Astrocyte of the cerebellum (primary cell): ENCODE measurements at regions not wholly inside any gene's neighbourhood (a gene's known extent, or its start where the extent isn't known, plus 50 kb on each side); places are given as distances from the start of the nearest gene placed in this dataset.

Experiments
- DNase-seq: peaks from one replicate; pipeline ENCODE4 v3.0.0-alpha.2; 2011; ENCODE audit warnings: low read depth
- H3K4me3 ChIP-seq: 2 replicates; pipeline ENCODE4 v1.5.1; 2011; ENCODE audit warnings: mild to moderate bottlenecking, low read depth, low read length, moderate library complexity
- in situ Hi-C: cut with HindIII; loops from 2 replicates; pipeline ENCODE4 v1.10.0; 2017; ENCODE audit warnings: low sequenced_read_pairs
- TF ChIP-seq, protein P1 (sequence below): IDR thresholded peaks from 2 replicates; pipeline ENCODE4 v1.5.1; 2012; ENCODE audit warnings: low read length, low read depth, moderate library complexity, mild to moderate bottlenecking; ENCODE audit errors: missing control alignments

DNA sequence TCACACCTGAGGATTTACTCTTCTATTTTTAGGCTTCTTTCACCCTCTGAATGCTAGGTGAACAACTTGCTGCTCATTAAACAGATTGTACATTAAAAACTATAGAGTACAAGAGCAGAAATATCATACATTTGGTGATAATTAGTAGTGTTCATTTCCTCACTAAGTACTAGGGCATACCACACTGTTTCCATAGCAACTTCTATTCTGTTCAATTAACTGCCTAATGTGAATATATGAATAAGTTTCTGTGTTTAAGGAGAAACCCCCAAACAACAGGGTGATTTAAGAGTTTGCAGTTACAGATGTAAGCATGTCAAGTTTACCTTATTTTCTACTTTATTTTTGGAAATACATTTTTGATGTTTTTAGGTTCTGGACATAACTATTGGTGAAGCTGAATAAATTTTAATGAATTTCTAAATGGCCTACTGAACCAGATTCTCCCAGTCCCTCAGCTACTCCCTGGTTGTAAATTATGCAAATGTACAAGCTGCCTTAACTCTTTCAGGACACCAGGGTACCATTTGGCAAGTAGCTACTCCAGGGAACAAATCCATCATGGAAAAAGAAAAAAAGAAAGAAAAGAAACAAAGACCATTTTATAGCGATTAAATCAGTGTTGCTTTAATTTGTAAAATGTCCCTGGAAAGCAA, 199.8 kb upstream of the NAV3 start:
- TF ChIP-seq, protein P1, sequence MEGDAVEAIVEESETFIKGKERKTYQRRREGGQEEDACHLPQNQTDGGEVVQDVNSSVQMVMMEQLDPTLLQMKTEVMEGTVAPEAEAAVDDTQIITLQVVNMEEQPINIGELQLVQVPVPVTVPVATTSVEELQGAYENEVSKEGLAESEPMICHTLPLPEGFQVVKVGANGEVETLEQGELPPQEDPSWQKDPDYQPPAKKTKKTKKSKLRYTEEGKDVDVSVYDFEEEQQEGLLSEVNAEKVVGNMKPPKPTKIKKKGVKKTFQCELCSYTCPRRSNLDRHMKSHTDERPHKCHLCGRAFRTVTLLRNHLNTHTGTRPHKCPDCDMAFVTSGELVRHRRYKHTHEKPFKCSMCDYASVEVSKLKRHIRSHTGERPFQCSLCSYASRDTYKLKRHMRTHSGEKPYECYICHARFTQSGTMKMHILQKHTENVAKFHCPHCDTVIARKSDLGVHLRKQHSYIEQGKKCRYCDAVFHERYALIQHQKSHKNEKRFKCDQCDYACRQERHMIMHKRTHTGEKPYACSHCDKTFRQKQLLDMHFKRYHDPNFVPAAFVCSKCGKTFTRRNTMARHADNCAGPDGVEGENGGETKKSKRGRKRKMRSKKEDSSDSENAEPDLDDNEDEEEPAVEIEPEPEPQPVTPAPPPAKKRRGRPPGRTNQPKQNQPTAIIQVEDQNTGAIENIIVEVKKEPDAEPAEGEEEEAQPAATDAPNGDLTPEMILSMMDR, result no peak
- in situ Hi-C loops, result no loop called here
- no peak for DNase-seq
- H3K4me3 ChIP-seq, result no peak overlapping the region

DNA sequence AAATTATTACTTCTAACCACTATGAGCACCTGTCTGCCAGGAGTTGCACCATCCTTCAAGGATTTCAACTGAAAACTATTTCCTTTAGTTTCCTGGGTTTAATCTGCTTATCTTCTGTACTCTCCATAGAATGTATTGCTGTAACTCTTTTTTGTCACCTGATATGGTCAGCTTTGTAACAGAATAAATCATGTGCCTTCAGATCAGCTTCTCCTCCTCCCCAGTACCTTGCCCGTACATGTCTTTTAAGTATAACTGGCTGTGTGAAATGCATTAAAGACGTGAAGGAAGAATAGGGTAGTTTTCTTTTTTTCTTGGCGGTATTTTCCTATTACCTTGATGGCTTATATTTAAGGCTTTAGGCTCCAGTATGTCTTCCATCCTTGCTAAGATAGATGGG, 200.3 kb upstream of the NAV3 start:
- no peak overlapping the region for H3K4me3 ChIP-seq
- TF ChIP-seq, protein P1, result no peak
- in situ Hi-C loops, result no loop called here
- no peak for DNase-seq

DNA sequence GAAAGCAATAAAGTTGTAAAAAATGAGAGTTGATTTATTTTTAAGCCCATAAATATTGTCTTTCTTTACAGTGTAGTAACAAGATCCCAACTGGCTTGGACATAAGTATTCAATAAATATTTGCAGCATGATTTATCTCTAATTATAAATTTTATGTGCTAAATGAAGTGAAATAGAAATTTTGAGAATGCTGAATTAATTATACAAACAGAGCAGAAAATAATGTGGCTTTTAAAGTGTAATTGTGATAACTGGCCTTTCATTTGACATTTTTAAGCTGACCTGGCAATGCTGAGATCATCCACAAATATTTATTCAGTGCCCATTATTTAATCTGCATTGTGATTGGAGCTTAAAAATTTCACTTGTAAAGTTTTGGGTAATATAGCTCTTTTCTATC, 201.6 kb upstream of the NAV3 start:
- in situ Hi-C loops, result no loop called here
- TF ChIP-seq, protein P1, result no peak
- H3K4me3 ChIP-seq, result no peak overlapping the region
- DNase-seq, result no peak

DNA sequence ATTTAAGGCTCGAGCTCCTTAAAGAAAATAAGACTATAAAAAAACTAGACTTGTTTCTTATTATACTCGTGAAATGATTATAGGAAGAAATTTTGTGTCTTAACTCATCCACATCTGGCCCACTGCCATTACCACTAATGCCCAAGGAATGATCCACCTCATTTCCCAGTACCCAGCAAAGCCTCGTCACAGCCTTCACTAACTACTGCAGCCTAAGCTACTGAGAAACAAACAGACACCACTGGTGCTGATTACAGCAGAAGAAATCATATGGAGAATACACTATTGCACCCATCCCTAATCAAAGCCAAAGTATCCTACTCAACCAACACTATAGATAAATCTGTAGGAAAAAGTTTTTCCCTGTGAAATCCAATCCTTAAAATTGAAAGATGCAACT, 205.3 kb upstream of the NAV3 start:
- H3K4me3 ChIP-seq, result no peak overlapping the region
- DNase-seq, result peak; percentile 72
- in situ Hi-C loops, result no loop called here
- TF ChIP-seq, protein P1, result no peak

DNA sequence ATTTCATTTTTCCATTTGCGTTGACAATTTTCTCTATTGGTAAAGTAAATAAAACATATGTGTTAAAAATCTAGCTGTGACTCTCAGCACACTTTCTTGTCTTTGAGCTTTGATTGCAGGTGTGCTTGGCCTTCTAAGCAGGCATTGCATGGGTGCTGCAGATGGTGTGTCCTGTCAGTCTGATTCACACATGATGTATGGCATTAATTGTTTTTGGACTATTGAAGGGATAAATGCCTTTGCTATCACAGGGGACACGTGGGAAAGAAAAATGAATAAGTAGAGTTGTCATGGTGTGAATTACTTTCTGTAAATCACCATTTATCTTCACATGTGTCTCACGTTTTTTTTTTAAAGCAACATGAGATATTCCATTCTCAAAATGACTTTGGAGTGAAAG, 211.3 kb upstream of the NAV3 start:
- no peak for DNase-seq
- in situ Hi-C loops, result no loop called here
- TF ChIP-seq, protein P1, result no peak
- H3K4me3 ChIP-seq, result no peak overlapping the region

DNA sequence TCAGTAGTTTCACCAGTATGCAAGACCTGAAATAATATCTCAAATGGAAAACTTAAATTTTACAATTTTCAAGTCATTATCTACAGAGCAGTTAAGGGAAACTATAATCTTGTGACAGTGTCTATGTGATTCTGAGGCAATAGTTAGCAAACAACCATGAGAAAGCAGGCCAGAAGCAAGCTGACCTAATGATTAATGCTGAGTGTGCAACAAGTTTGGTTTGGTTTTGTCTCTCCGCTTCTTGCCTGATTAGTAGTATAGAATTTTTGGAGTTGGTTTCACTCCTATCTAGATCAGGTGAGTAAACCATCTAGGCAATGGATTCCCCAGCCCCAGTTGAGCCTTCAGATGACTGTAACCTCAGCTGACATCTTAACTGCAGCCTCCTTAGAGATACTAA, 212.9 kb upstream of the NAV3 start:
- in situ Hi-C loops, result no loop called here
- TF ChIP-seq, protein P1, result no peak
- no peak overlapping the region for H3K4me3 ChIP-seq
- no peak for DNase-seq
